ENCODE measurements at regions not wholly inside any gene's neighbourhood (a gene's known extent, or its start where the extent isn't known, plus 50 kb on each side); places are given as distances from the start of the nearest gene placed in this dataset.
"Not testable (repeated sequence)": the region's sequence is repeated elsewhere in the genome, so short reads cannot be mapped to it uniquely, and the experiment has no call there.

- DNase-seq (ENCODE audit: extremely low read depth, low read depth, low spot score), result no peak
Measured at GRCh38 chr5:63564789-63565188, 397.5 kb downstream of the HTR1A start.

GRCh38 chr5:63563008-63563917 lies 399.0 kb downstream of the HTR1A start:
- no peak for DNase-seq (ENCODE audit: extremely low read depth, low read depth, low spot score)

GRCh38 chr5:63555874-63556273 lies 406.4 kb downstream of the HTR1A start:
- no peak for DNase-seq (ENCODE audit: extremely low read depth, low read depth, low spot score)

- no peak for DNase-seq (ENCODE audit: extremely low read depth, low read depth, low spot score)
Measured at GRCh38 chr5:63554191-63554590, 408.1 kb downstream of the HTR1A start.

GRCh38 chr5:63553073-63553472 lies 409.2 kb downstream of the HTR1A start:
- DNase-seq (ENCODE audit: extremely low read depth, low read depth, low spot score), result no peak

- no peak for DNase-seq (ENCODE audit: extremely low read depth, low read depth, low spot score)
Measured at GRCh38 chr5:63535840-63536602, 426.2 kb downstream of the HTR1A start.

GRCh38 chr5:63524281-63524680 lies 438.0 kb downstream of the HTR1A start:
- DNase-seq (ENCODE audit: extremely low read depth, low read depth, low spot score), result no peak

- no peak for DNase-seq (ENCODE audit: extremely low read depth, low read depth, low spot score)
Measured at GRCh38 chr5:63516006-63516405, 446.2 kb downstream of the HTR1A start.

GRCh38 chr5:63500242-63500641 lies 462.0 kb downstream of the HTR1A start:
- no peak for DNase-seq (ENCODE audit: extremely low read depth, low read depth, low spot score)

GRCh38 chr5:63495225-63495624 lies 467.0 kb downstream of the HTR1A start:
- no peak for DNase-seq (ENCODE audit: extremely low read depth, low read depth, low spot score)

- DNase-seq (ENCODE audit: extremely low read depth, low read depth, low spot score), result no peak
Measured at GRCh38 chr5:63483338-63483737, 478.9 kb downstream of the HTR1A start.

- no peak for DNase-seq (ENCODE audit: extremely low read depth, low read depth, low spot score)
Measured at GRCh38 chr5:63473335-63473967, 488.8 kb downstream of the HTR1A start.

GRCh38 chr5:63456279-63456678 lies 506.0 kb downstream of the HTR1A start:
- no peak for DNase-seq (ENCODE audit: extremely low read depth, low read depth, low spot score)

- no peak for DNase-seq (ENCODE audit: extremely low read depth, low read depth, low spot score)
Measured at GRCh38 chr5:63451188-63451587, 511.1 kb downstream of the HTR1A start.

GRCh38 chr5:63439537-63439936 lies 522.7 kb downstream of the HTR1A start:
- DNase-seq (ENCODE audit: extremely low read depth, low read depth, low spot score), result no peak

GRCh38 chr5:63409737-63410136 lies 552.5 kb downstream of the HTR1A start:
- no peak for DNase-seq (ENCODE audit: extremely low read depth, low read depth, low spot score)

GRCh38 chr5:63408984-63409383 lies 553.3 kb downstream of the HTR1A start:
- no peak for DNase-seq (ENCODE audit: extremely low read depth, low read depth, low spot score)

GRCh38 chr5:63401436-63402046 lies 560.7 kb downstream of the HTR1A start:
- DNase-seq (ENCODE audit: extremely low read depth, low read depth, low spot score), result peak; percentile 10

- no peak for DNase-seq (ENCODE audit: extremely low read depth, low read depth, low spot score)
Measured at GRCh38 chr5:63400079-63400478, 562.2 kb downstream of the HTR1A start.

- DNase-seq (ENCODE audit: extremely low read depth, low read depth, low spot score), result no peak
Measured at GRCh38 chr5:63398346-63398745, 563.9 kb downstream of the HTR1A start.

GRCh38 chr5:63388188-63388587 lies 574.1 kb downstream of the HTR1A start:
- DNase-seq (ENCODE audit: extremely low read depth, low read depth, low spot score), result not testable (repeated sequence)

Data from glomerular endothelial cell (primary cell).